Spleen (tissue), 11 donors: ENCODE measurements at regions not wholly inside any gene's neighbourhood (a gene's known extent, or its start where the extent isn't known, plus 50 kb on each side); places are given as distances from the start of the nearest gene placed in this dataset.

ENCODE experiments used
- DNase-seq: peaks from one replicate; pipeline ENCODE4 v3.0.0-alpha.2; 2020
- H3K27ac ChIP-seq, 8 donors: fragments of 200-600 bp; sonication (generic) in 7 of 8; 1 replicate in 4 of 8; 2 replicates in 4 of 8; pipeline versions ENCODE4 v1.5.0 to v1.8.0; 2016 to 2021; ENCODE audit warnings: inconsistent platforms in 4 of 8, mild to moderate bottlenecking in 4 of 8, moderate library complexity in 1 of 8
- H3K27me3 ChIP-seq, 7 donors: fragments of 200-600 bp; sonication (generic) in 6 of 7; replicated peaks in 1 of 7; 1 replicate in 4 of 7; 2 replicates in 3 of 7; pipeline versions ENCODE4 v1.5.0 to v1.8.0; 2016 to 2021; ENCODE audit warnings: inconsistent platforms in 3 of 7, mild to moderate bottlenecking in 1 of 7
- H3K36me3 ChIP-seq, 6 donors: fragments of 200-600 bp; sonication (generic) in 5 of 6; 1 replicate in 4 of 6; 2 replicates in 2 of 6; pipeline versions ENCODE4 v1.5.0 to v1.8.0; 2016 to 2021; ENCODE audit warnings: inconsistent platforms in 2 of 6
- H3K4me1 ChIP-seq, 6 donors: fragments of 200-600 bp; sonication (generic) in 5 of 6; 1 replicate in 3 of 6; 2 replicates in 3 of 6; pipeline versions ENCODE4 v1.5.0 to v1.8.0; 2016 to 2021; ENCODE audit warnings: inconsistent platforms in 3 of 6
- H3K4me3 ChIP-seq, 8 donors: fragments of 200-600 bp; sonication (generic) in 7 of 8; 1 replicate in 4 of 8; 2 replicates in 4 of 8; pipeline versions ENCODE4 v1.5.0 to v1.8.0; 2016 to 2021; ENCODE audit warnings: inconsistent platforms in 4 of 8, mild to moderate bottlenecking in 4 of 8, moderate library complexity in 2 of 8
- H3K9me3 ChIP-seq, 8 donors: fragments of 200-600 bp; sonication (generic) in 7 of 8; 1 replicate in 4 of 8; 2 replicates in 4 of 8; pipeline versions ENCODE4 v1.5.0 to v1.8.0; 2016 to 2021; ENCODE audit warnings: inconsistent platforms in 4 of 8
- CTCF ChIP-seq, 11 experiments: fragments of 200-600 bp in 7 of 11; fragments of 450-650 bp in 4 of 11; sonication (generic) in 4 of 11; IDR thresholded peaks in 8 of 11; conservative IDR thresholded peaks in 3 of 11; 1 replicate in 7 of 11; 2 replicates in 4 of 11; pipeline versions ENCODE4 v1.4.0 to v1.8.0; 2016 to 2021; ENCODE audit warnings: antibody characterized with exemption in 11 of 11, inconsistent platforms in 4 of 11, mild to moderate bottlenecking in 1 of 11
- POLR2A ChIP-seq, 3 donors: fragments of 450-650 bp; IDR thresholded peaks; one replicate each; pipeline ENCODE4 v1.5.1; 2017; ENCODE audit warnings: antibody characterized with exemption in 3 of 3, mild to moderate bottlenecking in 1 of 3
- POLR2AphosphoS5 ChIP-seq, 3 donors: sonication (generic); formaldehyde crosslinking; IDR thresholded peaks; one replicate each; pipeline ENCODE4 v1.5.1; 2017; ENCODE audit warnings: antibody characterized with exemption in 3 of 3
- WGBS, 5 donors: extraction: QIAGEN DNeasy Blood & Tissue Kit in 3 of 5; methylation state at CpG; one replicate each; pipeline versions ENCODE4 v1.1.5 to v1.1.7; 2013 to 2018; 5-methylcytosine and 5-hydroxymethylcytosine counted together
- intact Hi-C: fragments of 100-400 bp; cut with DNase I; formaldehyde crosslinking; loops from one replicate; pipeline ENCODE4 v1.15.0; 2023; ENCODE audit warnings: low total_unique reads
- donor health status: healthy with polysubstance abuse.
- donor health status: DM: no; HTN: no; CAD: no; lungs with moderate emphysema.
- donor health status: DM: no; HTN: no; CAD: no.
- donor health status: Bipolar disorder and iron deficiency.
- donor health status: healthy.
- donor health status: DM: no; HTN: no; CAD: no.
- donor health status: DM: yes; HTN: yes; CAD: no.

DNA sequence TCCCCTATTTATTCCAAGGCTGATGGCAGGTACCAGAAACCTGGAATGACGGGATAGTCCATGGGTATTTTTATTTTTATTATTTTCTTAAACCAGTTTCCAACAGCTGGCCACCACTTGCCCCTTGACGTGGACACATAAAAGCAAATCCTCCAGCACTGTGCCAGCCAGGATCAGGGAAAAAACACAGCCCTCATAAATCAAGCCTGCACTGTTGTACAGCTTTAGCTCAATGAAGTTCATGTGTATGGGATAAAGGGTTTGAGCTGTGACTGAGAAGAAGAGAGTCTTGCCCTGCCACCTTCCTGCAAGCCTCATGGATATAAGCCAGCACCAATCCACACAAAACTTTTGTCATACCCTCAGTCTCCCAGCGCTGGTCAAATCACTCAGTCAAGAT is 303.8 kb upstream of the SPAG17 start:
- intact Hi-C loops, result no loop called here
- TF ChIP-seq POLR2A (IDR thresholded peaks at IDR 0.05), result no peak
- no peak for TF ChIP-seq POLR2AphosphoS5 (IDR thresholded peaks at IDR 0.05)
- 76 to 83% (median 80%) methylated on average over 3 of the region's 3 CpGs for WGBS, 5 donors

DNA sequence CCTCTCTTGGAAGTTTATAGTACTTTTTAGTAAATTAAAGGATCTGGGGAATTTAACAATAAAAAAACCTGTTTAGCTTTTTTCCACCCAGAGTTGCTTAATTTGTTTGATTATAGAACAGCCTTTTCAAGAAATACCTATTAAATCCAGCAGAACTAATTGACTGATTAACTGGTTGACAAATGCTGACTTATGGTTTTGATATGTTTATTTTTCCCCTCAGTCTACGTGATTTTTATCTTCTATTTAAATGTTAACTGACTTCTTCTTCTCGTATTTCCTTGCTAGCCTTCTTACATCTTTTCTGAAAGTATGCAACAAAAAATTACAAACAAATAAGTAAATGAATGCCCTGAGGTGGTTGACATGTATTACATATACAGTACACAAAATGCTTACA is 302.9 kb upstream of the SPAG17 start:
- intact Hi-C loops, result no loop called here

More for the DNA sequence above, 303.8 kb upstream of the SPAG17 start:
- Histone ChIP-seq H3K9me3 (peaks cover 0 to 2% (median 0%) of the 10 kb centered on the region in 8 donors), H3K36me3 (no peaks in the 10 kb centered on the region), H3K4me1 (no peaks in the 10 kb centered on the region), H3K27me3 (no peaks in the 10 kb centered on the region), H3K4me3 (no peak overlapping the region), H3K27ac (no peak overlapping the region)
- DNase-seq, result no peak

DNA sequence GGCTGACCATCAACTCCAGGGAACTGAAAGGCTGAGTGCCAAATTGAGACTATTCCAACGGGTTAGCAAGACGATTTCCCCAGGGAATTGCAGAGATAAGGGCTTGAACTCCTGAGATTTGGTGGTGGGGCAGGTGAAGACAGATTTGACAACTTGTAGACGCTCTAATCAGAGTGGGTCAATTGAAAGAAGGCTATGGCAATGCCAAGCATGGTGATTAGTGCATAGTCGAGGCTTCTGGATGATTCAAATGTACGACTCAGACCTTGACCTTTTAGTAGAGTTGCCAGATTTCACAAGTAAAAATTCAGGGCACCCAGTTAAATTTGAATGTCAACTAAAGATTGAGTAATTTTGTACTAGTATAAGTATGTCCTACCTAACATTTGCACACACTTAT is 302.1 kb upstream of the SPAG17 start:
- H3K4me1 ChIP-seq, result no peaks in the 10 kb centered on the region
- H3K4me3 ChIP-seq, result no peak overlapping the region
- no peak overlapping the region for H3K27ac ChIP-seq
- 64 to 81% (median 69%) methylated on average over 5 of the region's 5 CpGs for WGBS, 5 donors
- TF ChIP-seq POLR2AphosphoS5 (IDR thresholded peaks at IDR 0.05) (no peak), CTCF (IDR thresholded peaks at IDR 0.05 in 8 of 11, conservative IDR thresholded peaks at IDR 0.05 in 3 of 11) (no peak), POLR2A (IDR thresholded peaks at IDR 0.05) (no peak)
- intact Hi-C loops, result no loop called here
- DNase-seq, result no peak
- H3K27me3 ChIP-seq, result no peaks in the 10 kb centered on the region
- H3K9me3 ChIP-seq, result peaks cover 0 to 9% (median 0%) of the 10 kb centered on the region in 8 donors
- no peaks in the 10 kb centered on the region for H3K36me3 ChIP-seq

More for the DNA sequence above, 302.9 kb upstream of the SPAG17 start:
- H3K4me3 ChIP-seq, result no peak overlapping the region
- no peak overlapping the region for H3K27ac ChIP-seq
- H3K27me3 ChIP-seq, result no peaks in the 10 kb centered on the region
- DNase-seq, result no peak
- no peaks in the 10 kb centered on the region for H3K36me3 ChIP-seq
- TF ChIP-seq POLR2AphosphoS5 (IDR thresholded peaks at IDR 0.05) (no peak), POLR2A (IDR thresholded peaks at IDR 0.05) (no peak), CTCF (IDR thresholded peaks at IDR 0.05 in 8 of 11, conservative IDR thresholded peaks at IDR 0.05 in 3 of 11) (no peak)
- H3K9me3 ChIP-seq, result peaks cover 0 to 8% (median 0%) of the 10 kb centered on the region in 8 donors
- 60 to 71% (median 66%) methylated on average over 2 of the region's 2 CpGs for WGBS, 5 donors
- no peaks in the 10 kb centered on the region for H3K4me1 ChIP-seq

DNA sequence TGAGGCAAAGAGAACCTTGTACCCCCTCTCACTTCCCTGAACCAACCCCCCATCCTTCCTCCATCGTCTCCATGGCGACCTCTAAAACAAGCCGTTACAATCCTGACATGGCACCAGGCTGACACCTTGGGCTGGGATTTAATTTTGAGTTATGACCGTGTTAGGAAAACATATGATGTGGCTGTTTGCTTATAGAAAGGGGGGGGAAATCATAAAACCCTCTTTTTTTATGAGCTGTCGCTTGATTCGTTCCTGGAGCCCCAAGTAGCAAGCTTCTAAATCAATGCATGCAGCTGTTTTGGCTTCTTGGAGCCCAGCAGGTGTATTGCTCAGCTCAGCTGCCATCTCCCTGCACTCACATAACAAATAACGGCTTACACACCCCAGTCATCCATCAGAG is 301.2 kb upstream of the SPAG17 start:
- Histone ChIP-seq H3K4me3 (no peak overlapping the region), H3K4me1 (no peaks in the 10 kb centered on the region), H3K27ac (no peak overlapping the region), H3K9me3 (peaks cover 0 to 9% (median 0%) of the 10 kb centered on the region in 8 donors), H3K36me3 (no peaks in the 10 kb centered on the region), H3K27me3 (no peaks in the 10 kb centered on the region)
- no peak for TF ChIP-seq POLR2AphosphoS5 (IDR thresholded peaks at IDR 0.05)
- TF ChIP-seq POLR2A (IDR thresholded peaks at IDR 0.05), result no peak
- no peak for TF ChIP-seq CTCF (IDR thresholded peaks at IDR 0.05 in 8 of 11, conservative IDR thresholded peaks at IDR 0.05 in 3 of 11)
- intact Hi-C loops, result no loop called here
- no peak for DNase-seq
- WGBS, 5 donors, result 56 to 75% (median 65%) methylated on average over 7 of the region's 7 CpGs

- H3K36me3 ChIP-seq, result no peaks in the 10 kb centered on the region
- no peaks in the 10 kb centered on the region for H3K4me1 ChIP-seq
- intact Hi-C loops, result no loop called here
- DNase-seq, result no peak
- H3K27ac ChIP-seq, result no peak overlapping the region
- H3K27me3 ChIP-seq, result no peaks in the 10 kb centered on the region
- TF ChIP-seq POLR2A (IDR thresholded peaks at IDR 0.05), result no peak
- TF ChIP-seq CTCF (IDR thresholded peaks at IDR 0.05 in 8 of 11, conservative IDR thresholded peaks at IDR 0.05 in 3 of 11), result no peak
- no peak for TF ChIP-seq POLR2AphosphoS5 (IDR thresholded peaks at IDR 0.05)
- H3K4me3 ChIP-seq, result no peak overlapping the region
- 47 to 73% (median 51%) methylated on average over 1 of the region's 1 CpG for WGBS, 5 donors
- peaks cover 0 to 9% (median 0%) of the 10 kb centered on the region in 8 donors for H3K9me3 ChIP-seq
Measured at GRCh38 chr1:118485757-118486156, 300.7 kb upstream of the SPAG17 start.
